DND-41 (cell line): ENCODE measurements at regions not wholly inside any gene's neighbourhood (a gene's known extent, or its start where the extent isn't known, plus 50 kb on each side); places are given as distances from the start of the nearest gene placed in this dataset.

ENCODE experiments used
- ATAC-seq: fragments of 200-7000 bp; cut with Tn5 transposase; 3 replicates; pipeline ENCODE4 v1.9.1; 2021; ENCODE audit warnings: low read depth; ENCODE audit not compliant: insufficient read depth
- DNase-seq: peaks from one replicate; pipeline ENCODE4 v3.0.0-alpha.2; 2020
- H2AFZ ChIP-seq: 2 replicates; pipeline ENCODE4 v1.6.0; 2012; ENCODE audit warnings: low read depth, low read length
- H3K27ac ChIP-seq: 2 replicates; pipeline ENCODE4 v1.5.1; 2012; ENCODE audit warnings: low read length, inconsistent platforms
- H3K27me3 ChIP-seq: fragments of 200-600 bp; sonication (generic); 2 replicates; pipeline ENCODE4 v1.6.0; 2012; ENCODE audit warnings: low read length, mild to moderate bottlenecking, inconsistent platforms; ENCODE audit not compliant: insufficient read depth, poor library complexity
- H3K36me3 ChIP-seq: 2 replicates; pipeline ENCODE4 v1.5.1; 2012; ENCODE audit warnings: low read length, inconsistent platforms; ENCODE audit not compliant: insufficient read depth
- H3K4me1 ChIP-seq: 2 replicates; pipeline ENCODE4 v1.5.1; 2012; ENCODE audit warnings: mild to moderate bottlenecking, low read length; ENCODE audit not compliant: insufficient read depth
- H3K4me2 ChIP-seq: 2 replicates; pipeline ENCODE4 v1.6.0; 2012; ENCODE audit warnings: mild to moderate bottlenecking, moderate library complexity, low read length, inconsistent platforms; ENCODE audit not compliant: insufficient read depth
- H3K4me3 ChIP-seq, 2 experiments: fragments of 200-600 bp in 1 of 2; shearing (Covaris generic) in 1 of 2; 2 replicates each; pipeline ENCODE4 v1.5.1; 2012 to 2016; ENCODE audit warnings: inconsistent platforms in 2 of 2, low read length in 2 of 2, mild to moderate bottlenecking in 2 of 2, low read depth in 1 of 2, moderate library complexity in 1 of 2
- H3K79me2 ChIP-seq: 2 replicates; pipeline ENCODE4 v1.6.0; 2012; ENCODE audit warnings: low read length, inconsistent platforms; ENCODE audit not compliant: insufficient read depth
- H3K9ac ChIP-seq: 2 replicates; pipeline ENCODE4 v1.6.0; 2012; ENCODE audit warnings: low read depth, mild to moderate bottlenecking, inconsistent platforms, low read length, moderate library complexity
- H3K9me3 ChIP-seq: 2 replicates; pipeline ENCODE4 v1.5.1; 2012; ENCODE audit warnings: low read length, moderate library complexity, mild to moderate bottlenecking, inconsistent platforms; ENCODE audit not compliant: insufficient read depth, severe bottlenecking
- H4K20me1 ChIP-seq: 2 replicates; pipeline ENCODE4 v1.6.0; 2012; ENCODE audit warnings: low read length; ENCODE audit not compliant: insufficient read depth
- CTCF ChIP-seq: IDR thresholded peaks from 2 replicates; pipeline ENCODE4 v1.5.1; 2012; ENCODE audit warnings: borderline replicate concordance, low read length, moderate library complexity, mild to moderate bottlenecking; ENCODE audit not compliant: poor library complexity, severe bottlenecking; ENCODE audit errors: extremely low read depth
- EZH2 ChIP-seq: IDR thresholded peaks from 3 replicates; pipeline ENCODE4 v1.6.1; 2012; ENCODE audit warnings: borderline replicate concordance, low read depth, mild to moderate bottlenecking, moderate library complexity, low read length, inconsistent platforms; ENCODE audit not compliant: severe bottlenecking

- Histone ChIP-seq H3K27me3 (no peaks in the 10 kb centered on the region), H3K4me3 (no peak overlapping the region), H2AFZ (no peak overlapping the region), H4K20me1 (no peaks in the 10 kb centered on the region), H3K9me3 (no peaks in the 10 kb centered on the region), H3K9ac (no peak overlapping the region), H3K27ac (no peak overlapping the region), H3K36me3 (no peaks in the 10 kb centered on the region), H3K4me1 (no peaks in the 10 kb centered on the region), H3K79me2 (no peaks in the 10 kb centered on the region), H3K4me2 (no peak overlapping the region)
- ATAC-seq (no peak), DNase-seq (no peak)
- no peak for TF ChIP-seq EZH2
- TF ChIP-seq CTCF, result no peak
Measured at GRCh38 chr4:61068745-61069144, 131.4 kb upstream of the ADGRL3 start.

- no peaks in the 10 kb centered on the region for H3K79me2 ChIP-seq
Measured at GRCh38 chr4:61070269-61070668, 129.9 kb upstream of the ADGRL3 start.

GRCh38 chr4:61079427-61079826, 120.7 kb upstream of the ADGRL3 start:
- ATAC-seq, result no peak
- Histone ChIP-seq H3K9ac (no peak overlapping the region), H4K20me1 (no peaks in the 10 kb centered on the region), H3K4me1 (no peaks in the 10 kb centered on the region), H3K4me2 (no peak overlapping the region), H3K9me3 (no peaks in the 10 kb centered on the region), H3K27me3 (no peaks in the 10 kb centered on the region), H3K27ac (no peak overlapping the region), H3K4me3 (no peak overlapping the region), H2AFZ (no peak overlapping the region), H3K36me3 (no peaks in the 10 kb centered on the region), H3K79me2 (no peaks in the 10 kb centered on the region)
- no peak for TF ChIP-seq EZH2
- TF ChIP-seq CTCF, result no peak
- DNase-seq, result no peak

More at GRCh38 chr4:61070269-61070668, 129.9 kb upstream of the ADGRL3 start:
- Histone ChIP-seq H2AFZ (no peak overlapping the region), H3K27me3 (no peaks in the 10 kb centered on the region), H3K9ac (no peak overlapping the region), H3K9me3 (no peaks in the 10 kb centered on the region), H3K4me1 (no peaks in the 10 kb centered on the region), H3K4me2 (no peak overlapping the region), H4K20me1 (no peaks in the 10 kb centered on the region), H3K27ac (no peak overlapping the region), H3K4me3 (no peak overlapping the region), H3K36me3 (no peaks in the 10 kb centered on the region)
- ATAC-seq (no peak), DNase-seq (no peak)
- TF ChIP-seq EZH2 (no peak), CTCF (no peak)

- Histone ChIP-seq H3K4me2 (no peak overlapping the region), H3K4me1 (no peaks in the 10 kb centered on the region), H3K79me2 (no peaks in the 10 kb centered on the region), H3K9me3 (no peaks in the 10 kb centered on the region), H3K27ac (no peak overlapping the region), H4K20me1 (no peaks in the 10 kb centered on the region), H3K27me3 (no peaks in the 10 kb centered on the region), H3K36me3 (no peaks in the 10 kb centered on the region), H2AFZ (no peak overlapping the region), H3K9ac (no peak overlapping the region), H3K4me3 (no peak overlapping the region)
- TF ChIP-seq CTCF (no peak), EZH2 (no peak)
- no peak for DNase-seq
- ATAC-seq, result no peak
Measured at GRCh38 chr4:61079976-61080375, 120.2 kb upstream of the ADGRL3 start.
